GM04503 (cell line): ENCODE measurements at regions not wholly inside any gene's neighbourhood (a gene's known extent, or its start where the extent isn't known, plus 50 kb on each side); places are given as distances from the start of the nearest gene placed in this dataset.
"Not testable (repeated sequence)": the region's sequence is repeated elsewhere in the genome, so short reads cannot be mapped to it uniquely, and the experiment has no call there.

Experiments used
- DNase-seq: peaks from one replicate; pipeline ENCODE4 v3.0.0-alpha.2; 2012; ENCODE audit warnings: low read depth

GRCh38 chr12:63040526-63041220, 105.7 kb upstream of the PPM1H start:
- no peak for DNase-seq

GRCh38 chr12:63038713-63039100, 103.8 kb upstream of the PPM1H start:
- DNase-seq: no peak

- no peak for DNase-seq
These were observed 103.1 kb upstream of the PPM1H start for GRCh38 chr12:63037746-63038712.

GRCh38 chr12:63036974-63037335, 102.0 kb upstream of the PPM1H start:
- DNase-seq: no peak

- no peak for DNase-seq
These were observed 101.4 kb upstream of the PPM1H start for GRCh38 chr12:63036216-63036973.

GRCh38 chr12:63034601-63035000, 99.7 kb upstream of the PPM1H start:
- DNase-seq: no peak

- no peak for DNase-seq
These were observed 94.7 kb upstream of the PPM1H start for GRCh38 chr12:63029676-63030075.

GRCh38 chr12:63028951-63029350, 94.0 kb upstream of the PPM1H start:
- no peak for DNase-seq

- DNase-seq: no peak
These were observed 90.2 kb upstream of the PPM1H start for GRCh38 chr12:63025116-63025515.

GRCh38 chr12:63023926-63024325, 89.0 kb upstream of the PPM1H start:
- DNase-seq: no peak

- DNase-seq: no peak
These were observed 86.2 kb upstream of the PPM1H start for GRCh38 chr12:63021116-63021515.

- no peak for DNase-seq
These were observed 85.3 kb upstream of the PPM1H start for GRCh38 chr12:63020269-63020668.

GRCh38 chr12:63018273-63018672, 83.3 kb upstream of the PPM1H start:
- no peak for DNase-seq

- no peak for DNase-seq
These were observed 78.4 kb upstream of the PPM1H start for GRCh38 chr12:63013302-63013701.

- DNase-seq: no peak
These were observed 75.7 kb upstream of the PPM1H start for GRCh38 chr12:63010698-63011097.

GRCh38 chr12:63008372-63008771, 73.4 kb upstream of the PPM1H start:
- DNase-seq: no peak

GRCh38 chr12:63007726-63008125, 72.8 kb upstream of the PPM1H start:
- DNase-seq: no peak

GRCh38 chr12:63006536-63006935, 71.6 kb upstream of the PPM1H start:
- DNase-seq: no peak

GRCh38 chr12:63005382-63005781, 70.4 kb upstream of the PPM1H start:
- no peak for DNase-seq

GRCh38 chr12:63003223-63003819, 68.4 kb upstream of the PPM1H start:
- no peak for DNase-seq

- not testable (repeated sequence) for DNase-seq
These were observed 67.1 kb upstream of the PPM1H start for GRCh38 chr12:63002059-63002458.

- DNase-seq: no peak
These were observed 63.5 kb upstream of the PPM1H start for GRCh38 chr12:62998454-62998853.
